GM19238 (cell line): ENCODE measurements at regions not wholly inside any gene's neighbourhood (a gene's known extent, or its start where the extent isn't known, plus 50 kb on each side); places are given as distances from the start of the nearest gene placed in this dataset.

Experiments used
- DNase-seq: peaks from one replicate; pipeline ENCODE4 v3.0.0; 2011; ENCODE audit warnings: low spot score; ENCODE audit not compliant: insufficient read length

DNA sequence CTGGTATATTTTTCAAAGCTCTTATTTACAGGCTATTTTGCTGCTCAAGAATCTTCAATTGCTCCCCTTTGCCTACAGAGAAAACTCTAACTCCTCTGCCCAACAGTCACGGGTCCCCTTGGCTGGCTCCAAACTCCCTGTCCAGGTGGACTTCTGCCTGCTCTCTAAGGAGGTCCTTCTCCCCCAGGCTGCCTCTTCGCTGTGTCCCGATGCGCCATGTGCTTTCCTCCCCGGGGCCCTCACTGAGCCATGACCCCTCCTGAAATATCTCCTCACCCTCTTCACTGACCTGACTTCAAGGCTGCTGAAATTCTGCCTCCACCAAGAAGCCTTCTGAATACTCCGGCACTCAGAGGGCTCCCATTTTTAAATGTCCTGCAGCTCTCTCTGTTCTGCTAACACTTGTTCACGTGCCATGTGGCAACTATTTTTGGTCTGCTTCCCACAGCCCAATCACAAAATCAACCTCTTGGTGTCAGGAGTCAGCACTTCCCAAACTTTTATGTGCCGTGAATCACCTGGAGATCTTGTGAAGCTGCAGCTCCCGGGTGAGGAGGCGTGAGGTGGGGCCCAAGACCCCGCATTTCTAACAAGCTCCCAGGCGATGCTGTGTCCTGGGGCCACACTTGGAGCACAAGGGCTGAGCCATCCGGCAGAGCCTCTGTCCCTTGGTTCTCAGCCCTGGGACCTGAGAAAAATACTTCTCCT, 85.7 kb upstream of the COL13A1 start:
- no peak for DNase-seq

DNA sequence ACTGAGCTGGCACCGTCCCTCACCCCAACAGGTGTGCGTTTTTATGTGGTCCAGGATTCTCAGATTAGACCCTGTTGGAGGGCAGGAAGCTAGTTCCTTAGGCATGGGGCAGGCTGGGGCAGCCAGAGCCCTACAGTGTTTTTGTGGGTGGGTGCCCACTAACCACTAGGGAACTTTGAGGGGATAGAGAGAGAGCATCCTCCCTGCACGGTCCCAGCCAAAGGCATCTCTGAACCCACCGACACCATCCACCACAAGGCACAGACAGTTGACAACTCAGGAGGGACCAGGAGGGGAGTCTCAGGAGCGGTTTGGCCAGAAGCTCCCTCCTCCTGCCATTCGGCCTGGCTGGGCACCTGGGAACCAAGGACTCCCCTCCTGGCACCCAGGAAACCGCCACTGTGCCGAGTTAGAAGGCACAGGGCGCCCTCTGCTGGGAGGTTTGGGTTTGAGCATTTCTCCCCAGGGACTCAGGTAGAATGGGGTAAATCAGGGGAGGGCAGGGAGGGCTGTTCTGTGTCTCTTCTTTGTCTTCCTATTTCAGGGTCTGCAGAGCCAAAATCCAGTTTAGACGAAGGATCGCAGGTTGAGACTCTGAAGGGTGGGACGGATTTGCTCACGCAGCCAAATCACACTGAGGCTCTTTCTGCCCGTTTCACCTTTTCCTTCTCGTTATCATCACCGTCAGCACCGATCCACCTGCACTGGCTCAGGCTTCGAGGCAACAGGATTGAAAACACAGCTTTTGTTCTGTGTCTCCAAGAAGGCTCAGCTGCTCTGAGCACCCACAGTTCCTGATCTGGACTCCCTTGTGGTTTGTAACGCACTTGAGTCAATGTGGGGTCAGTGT, 84.8 kb upstream of the COL13A1 start:
- peak; percentile 46 for DNase-seq

DNA sequence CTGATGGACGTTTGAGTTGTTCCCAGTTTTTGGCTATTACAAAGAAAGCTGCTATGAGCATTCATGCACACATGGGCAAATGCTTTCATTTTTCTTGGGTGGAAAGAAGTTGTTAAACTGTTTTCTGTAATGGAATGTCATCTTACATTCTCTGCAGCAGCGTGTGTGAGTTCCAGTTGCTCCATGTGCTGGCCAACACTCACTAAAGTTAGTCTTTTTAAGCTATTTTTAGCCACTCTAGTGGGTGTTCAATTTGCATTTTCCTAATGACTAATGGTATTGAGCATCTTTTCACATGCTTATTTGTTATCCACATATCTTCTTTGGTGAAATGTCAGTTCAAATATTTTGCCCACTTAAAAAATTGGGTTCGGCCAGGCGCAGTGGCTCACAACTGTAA, 82.8 kb upstream of the COL13A1 start:
- no peak for DNase-seq

DNA sequence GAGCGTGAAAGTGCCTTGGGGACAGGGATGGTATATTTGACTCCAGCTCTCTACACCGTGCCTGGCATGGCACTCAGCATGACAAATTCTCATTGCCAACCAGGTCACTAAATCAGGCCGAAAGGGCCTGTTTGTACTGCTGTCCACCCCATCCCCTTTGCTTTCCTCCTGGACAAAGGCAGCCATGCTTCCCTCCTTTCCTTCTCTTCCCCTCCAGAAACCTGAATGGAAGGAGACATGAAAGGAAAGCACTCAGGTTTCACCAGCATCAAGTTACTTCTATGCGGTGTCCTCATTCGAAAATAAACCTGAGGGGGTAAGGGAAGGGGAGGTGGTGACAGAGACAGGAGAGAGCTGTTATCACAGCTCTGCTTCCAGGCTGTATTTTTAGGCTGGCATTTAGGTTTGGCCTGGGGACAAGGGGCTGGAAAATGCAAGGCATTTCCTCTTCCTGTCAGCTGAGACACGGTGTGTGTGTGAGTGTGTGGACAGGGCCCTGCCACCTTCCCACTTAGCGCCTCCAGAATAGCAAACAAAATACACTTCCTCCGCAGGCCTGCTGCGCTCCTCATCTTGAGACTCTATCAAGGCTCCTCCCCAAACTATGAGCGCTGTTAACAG, 79.9 kb upstream of the COL13A1 start:
- no peak for DNase-seq

DNA sequence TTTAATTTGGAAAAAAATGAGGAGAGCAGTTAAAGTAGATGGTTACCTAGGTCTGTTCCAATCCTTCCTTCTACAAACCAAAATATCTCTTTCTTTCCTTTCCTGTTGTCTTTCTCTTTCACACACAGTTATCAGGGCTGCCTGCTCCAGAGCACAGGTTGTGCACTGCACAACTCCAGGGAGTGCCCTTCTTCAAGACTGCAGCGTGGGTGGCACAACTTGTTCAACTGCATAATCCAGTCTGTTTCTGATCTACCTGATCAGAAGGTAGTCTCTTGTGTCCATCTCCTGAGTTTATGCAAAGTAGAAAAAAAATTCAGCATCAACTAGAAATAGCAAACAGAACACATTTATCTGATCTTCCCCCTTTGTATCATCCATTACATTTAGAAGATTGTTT, 78.1 kb upstream of the COL13A1 start:
- no peak for DNase-seq

DNA sequence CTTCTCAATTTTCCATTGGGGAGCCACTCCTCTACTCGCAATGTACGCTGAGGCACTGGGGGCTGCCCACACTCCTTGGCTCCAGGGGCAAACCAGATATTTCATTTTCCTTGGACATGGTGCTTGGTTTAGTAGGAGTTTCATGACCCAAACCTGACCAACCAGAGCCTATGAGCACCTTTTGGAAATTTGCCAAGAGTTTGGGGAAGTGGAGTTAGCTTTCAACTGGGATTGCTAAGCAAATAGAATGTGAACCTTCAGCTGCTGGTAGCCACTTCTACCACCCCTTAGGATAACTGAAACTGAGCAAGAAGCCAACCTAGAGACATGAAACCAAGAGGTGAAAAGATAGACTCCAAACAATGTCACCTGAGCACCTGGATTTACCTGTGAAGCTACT, 74.9 kb upstream of the COL13A1 start:
- DNase-seq: no peak

DNA sequence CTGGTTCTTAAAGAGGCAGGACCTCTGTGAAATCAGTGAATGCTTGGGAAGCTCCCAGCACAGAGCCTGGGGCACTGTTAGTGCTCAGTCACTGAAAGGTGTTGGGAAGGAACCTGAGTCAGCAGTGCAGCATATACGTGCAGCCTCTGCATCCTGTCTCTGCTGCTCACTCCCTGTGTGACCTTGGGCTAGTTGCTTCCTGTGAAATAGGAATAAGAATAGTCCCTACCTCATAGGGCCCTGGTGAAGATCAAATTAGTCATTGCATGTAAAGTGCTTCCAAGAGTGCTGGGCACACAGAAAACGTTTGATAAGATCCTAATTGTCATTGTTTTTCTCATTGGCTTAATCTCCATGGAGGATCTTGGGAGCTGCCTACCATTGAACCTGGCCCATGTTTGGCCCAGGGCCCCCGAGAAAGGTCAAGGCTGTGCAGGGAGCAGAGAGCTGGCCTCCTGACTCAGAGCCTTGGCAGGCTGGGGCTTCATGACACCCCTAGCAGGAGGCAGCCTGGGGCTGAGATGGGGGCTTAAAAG, 73.3 kb upstream of the COL13A1 start:
- DNase-seq: no peak

DNA sequence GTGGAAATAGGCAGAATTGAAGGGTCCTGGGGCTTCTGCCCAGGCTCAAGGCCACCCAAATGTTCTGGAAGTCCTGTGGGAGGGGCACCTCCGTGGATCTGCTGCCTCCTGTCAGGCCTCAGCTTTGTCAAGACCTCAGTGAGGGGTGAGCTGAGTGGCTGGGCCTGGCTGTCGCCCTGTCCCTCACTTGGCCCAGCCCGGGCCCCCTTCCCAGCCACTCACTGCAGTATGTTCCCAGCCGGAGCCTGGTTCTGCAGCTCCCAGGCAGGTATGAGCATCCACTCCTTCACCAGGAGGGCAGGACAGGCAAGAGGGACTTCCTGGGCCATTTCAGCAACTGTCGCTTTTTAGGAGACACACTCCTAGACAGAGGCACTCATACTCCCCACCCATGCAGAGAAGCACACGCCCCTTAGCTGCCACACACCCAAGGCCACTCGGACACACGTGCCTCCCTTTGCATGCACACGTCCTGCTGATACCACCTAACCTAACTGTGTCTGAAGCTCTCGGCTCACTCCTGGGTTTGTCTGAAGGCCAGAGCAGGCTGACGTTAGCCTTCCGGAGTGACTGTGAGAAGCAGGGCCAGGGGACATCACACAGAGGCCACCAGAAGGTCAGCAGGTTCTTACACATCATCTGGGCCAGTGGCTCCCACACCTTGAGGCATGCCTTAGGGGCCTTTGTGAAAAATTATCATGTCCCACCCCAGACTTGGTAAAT, 72.2 kb upstream of the COL13A1 start:
- DNase-seq: no peak

DNA sequence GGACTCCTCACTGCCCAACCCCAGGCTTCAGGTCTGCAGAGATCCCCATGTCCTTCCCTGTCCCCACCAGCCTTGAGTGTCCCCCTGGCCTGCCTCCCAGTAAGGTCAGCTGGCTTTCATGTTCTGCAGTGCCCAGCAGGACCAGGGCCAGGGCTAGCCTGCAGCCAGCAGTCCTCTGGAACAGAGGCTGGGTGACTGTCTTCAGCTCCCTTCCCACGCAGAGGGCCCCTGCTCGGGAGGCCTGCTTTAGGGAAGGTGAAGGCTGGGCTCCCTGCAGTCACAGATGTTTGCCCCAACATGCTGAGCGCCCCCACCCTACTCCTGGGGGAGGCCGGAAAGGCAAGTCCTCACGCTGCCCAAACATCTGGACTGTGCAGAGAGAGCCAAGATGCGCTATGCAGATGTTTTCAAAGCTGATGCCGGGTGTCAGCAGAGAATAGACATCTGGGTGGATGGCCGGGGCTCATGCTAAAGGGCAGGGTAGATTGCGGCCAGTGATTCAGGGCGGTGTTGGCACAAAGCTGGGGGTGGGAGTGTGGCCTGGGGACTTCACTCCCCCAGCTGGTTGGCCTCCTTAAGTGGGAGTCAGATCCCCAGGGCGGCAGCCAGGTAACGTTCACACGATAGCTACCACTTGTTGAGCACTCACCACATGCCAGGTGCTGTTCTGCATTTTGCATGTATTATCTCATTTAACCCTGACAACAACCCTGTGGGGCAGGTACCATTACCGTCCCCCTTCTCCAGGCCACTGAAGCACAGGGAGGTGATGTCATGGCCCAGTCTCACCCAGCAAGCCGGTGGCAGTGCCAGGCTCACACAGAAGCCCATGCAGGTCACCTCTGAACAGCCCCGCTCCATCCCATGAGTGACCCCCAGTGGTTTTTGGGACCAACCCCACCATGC, 71.2 kb upstream of the COL13A1 start:
- DNase-seq: no peak

DNA sequence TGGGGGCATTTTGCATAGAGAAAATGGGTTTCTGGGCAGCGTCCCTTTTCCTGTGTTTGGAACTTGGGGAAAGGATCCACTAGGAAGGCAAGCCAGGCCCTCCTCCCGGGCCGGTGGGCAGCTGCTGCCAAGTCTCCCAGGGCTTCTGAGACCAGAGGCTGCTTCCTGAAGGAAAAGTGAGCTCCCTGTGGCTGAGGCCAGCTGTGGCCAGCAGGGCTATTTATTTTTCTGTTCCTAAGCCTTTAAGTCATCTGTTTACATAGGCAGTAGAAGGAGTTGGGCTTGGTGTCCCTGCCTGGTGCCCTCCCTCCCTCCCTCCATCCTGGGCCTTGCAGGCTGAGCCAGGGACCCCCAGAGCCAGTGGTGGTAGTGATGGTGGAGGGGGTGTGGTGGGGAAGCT, 70.5 kb upstream of the COL13A1 start:
- no peak for DNase-seq

DNA sequence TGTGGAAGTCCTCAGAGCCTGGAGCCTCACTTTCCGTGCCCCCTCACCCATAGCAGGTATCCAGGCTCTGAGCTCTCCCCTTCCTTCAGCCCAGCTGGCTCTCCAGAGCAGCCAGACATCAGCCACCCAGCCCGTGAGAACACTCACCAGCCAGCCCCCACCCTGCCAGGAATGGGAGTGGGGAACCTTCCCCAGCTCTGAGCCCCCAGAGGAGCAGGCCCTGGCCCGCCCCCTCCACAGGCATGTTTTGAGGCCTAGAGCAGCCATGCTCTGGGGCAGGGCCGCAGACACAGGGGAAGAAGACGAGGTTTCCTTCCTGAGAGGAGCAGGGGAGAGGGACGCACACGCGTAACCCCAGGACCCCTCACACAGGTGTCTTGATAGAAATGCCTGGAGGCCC, 70.0 kb upstream of the COL13A1 start:
- no peak for DNase-seq

DNA sequence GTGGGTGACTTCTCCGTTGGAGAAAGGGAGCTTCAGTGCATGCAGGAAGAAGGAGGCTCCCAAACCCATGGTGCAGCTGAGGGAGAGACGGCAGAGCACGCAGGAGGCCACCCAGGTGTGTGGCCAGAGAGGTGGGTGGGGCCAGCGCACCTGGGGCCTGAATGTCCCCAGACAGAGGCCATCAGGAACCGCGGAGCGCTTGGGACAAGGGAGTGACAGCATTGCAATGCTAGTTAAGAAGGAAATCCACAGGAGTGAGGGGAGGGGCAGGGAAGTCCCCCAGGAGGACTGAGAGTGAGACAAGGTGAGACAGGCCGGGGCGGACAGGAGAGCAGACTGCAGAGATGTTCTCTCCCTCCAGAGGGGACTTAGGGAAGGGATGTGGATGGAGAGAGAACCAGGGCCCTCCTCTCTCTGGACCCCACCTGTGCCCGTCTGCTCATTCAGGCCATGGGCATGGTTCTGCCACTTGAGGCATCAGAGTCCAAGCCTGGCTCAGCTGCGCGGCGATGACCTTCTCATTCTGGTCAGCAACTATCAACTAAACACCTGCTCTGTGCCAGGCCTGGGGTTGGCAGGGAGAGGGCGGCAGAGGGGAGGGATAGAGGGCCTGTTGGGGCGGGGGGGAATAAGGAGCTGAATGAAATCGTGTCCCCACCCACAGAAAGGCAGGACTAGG, 69.4 kb upstream of the COL13A1 start:
- no peak for DNase-seq

DNA sequence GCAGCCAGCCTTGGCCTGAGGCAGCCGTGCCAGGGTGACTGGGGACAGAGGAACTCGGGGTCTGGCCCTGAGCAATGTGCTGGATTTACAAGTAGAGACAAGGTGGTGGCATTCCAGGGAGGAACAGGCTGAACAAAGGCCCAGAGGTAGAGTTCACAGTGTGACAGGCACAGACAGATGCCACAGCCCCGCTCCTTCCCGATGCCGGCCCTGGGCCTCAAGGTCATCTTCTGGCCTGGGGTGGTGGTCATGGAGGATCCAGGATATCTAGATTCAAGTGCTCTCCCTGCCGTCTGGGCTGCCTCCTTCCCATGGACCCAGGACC, 68.9 kb upstream of the COL13A1 start:
- DNase-seq: no peak

DNA sequence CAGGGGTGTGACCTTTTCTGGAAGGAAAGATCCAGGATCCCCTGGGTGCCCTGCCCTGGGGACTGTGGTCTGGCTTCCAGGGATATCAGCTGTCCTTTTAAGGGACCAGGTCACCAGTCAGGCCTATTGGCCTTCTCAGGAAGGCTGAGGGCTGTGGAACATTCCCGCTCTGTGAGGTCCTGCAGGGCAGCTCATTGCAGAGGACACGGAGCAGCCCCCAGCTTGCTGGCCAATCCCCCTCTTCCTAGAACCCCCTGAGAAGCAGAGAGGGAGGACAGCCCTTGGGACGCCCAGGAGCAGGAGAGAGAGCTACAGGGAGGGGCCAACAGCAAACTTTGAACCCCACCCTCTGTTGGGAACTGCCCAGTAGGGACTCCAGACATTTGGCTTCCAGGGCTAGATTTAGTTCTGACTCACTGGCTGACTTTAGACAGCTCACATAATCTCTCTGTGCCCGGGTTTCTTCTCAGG, 67.9 kb upstream of the COL13A1 start:
- no peak for DNase-seq

DNA sequence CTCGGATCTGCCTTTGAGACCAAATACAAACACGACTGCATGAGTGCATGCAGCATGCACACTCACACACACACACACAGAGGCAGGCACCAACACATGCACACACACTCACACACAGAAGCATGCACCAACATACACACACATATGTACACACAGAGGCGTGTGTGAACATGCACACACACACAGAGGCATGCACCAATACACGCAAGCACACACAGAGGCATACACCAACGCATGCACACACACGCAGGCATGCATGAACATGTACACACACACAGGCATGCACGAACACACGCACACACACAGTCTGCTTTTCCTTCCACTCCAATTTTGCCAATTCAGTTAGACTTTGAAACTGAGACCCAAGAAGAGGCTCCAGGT, 67.3 kb upstream of the COL13A1 start:
- DNase-seq: no peak

DNA sequence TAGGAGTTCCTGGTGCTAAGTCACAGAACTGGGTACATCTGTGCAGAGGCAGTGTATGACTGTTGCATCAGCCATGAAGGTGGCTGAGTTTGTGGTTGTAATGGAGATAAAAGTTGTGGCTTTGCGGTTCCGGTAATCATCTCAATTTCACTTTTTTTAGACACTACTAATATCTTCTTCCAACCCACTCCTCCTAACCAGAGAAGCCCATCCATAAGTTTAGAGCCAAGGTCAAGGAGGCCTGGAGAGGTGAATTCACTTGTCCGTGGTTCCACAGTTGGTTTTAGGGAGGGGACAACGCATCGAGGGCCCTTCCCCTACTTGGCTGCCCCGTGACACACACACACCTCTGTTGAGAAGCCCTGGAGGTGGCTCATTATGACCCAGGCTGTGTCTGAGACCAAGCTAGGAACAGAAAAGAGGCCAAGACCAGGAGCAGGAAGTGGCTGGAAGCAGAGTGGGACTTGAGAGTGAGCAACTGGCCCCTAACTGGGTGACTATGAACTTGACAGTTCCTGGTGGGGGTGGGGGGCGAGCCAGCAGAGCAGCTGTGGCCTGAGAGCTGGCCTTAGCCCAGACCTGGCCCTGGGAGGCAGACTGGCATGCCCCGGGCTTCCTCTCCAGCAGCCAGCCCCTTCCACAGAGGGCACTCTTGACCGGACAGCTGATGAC, 66.8 kb upstream of the COL13A1 start:
- no peak for DNase-seq

DNA sequence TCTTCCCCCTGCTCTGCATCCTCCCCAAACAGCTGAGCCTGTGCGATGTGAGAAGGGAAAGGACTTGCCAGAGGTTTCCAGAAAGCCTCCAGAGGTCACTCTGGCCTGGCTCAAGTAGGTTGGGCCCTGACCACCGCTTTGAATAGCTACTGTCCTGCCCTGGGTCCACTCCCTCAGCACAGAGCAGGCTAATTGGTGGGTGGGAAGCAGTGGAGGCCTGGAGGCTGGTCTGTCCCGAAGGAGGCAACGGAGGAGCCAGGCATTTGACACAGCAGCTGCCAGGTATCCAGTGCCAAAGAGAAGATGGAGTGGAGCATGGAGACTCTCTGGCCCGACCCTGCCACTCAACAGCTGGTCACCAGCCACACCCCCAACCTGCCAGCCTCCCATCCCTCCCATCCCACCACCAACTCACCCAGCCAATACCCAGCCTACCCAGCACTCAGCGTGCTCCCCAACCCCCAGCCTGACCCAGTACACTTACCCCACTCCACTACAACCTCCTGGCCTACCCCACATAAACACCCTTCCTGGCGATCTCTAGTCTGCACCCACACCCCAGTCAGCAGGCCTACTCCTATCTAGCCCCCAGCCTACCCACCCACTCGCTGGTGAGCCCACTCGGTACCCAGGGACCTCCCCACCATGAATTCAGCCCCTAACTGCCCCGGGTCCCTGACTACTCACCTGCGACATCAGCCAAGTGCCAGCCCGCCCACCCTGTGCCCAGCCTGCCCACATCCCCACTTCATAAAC, 64.6 kb upstream of the COL13A1 start:
- DNase-seq: no peak

DNA sequence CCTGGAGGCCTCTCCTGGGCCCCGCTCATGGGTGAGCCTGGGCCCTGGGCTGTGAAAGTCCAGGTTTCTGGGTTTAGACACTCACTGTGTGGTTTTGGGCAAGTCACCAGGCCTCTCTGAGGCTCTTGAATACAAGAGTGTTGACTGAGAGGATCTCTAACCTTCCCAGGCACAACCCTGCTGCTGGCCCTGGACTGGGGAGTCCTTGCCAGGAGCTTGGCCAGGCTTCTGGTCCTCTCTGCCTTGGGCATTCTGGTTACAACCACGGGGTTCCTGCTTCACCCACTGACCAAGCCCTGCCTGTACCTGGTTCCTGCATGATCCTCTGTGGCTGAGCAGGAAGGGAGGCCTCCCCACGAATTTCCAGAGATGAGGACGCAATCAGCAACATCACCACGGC, 63.6 kb upstream of the COL13A1 start:
- no peak for DNase-seq
